ENCODE measurements at regions not wholly inside any gene's neighbourhood (a gene's known extent, or its start where the extent isn't known, plus 50 kb on each side); places are given as distances from the start of the nearest gene placed in this dataset.

DNA sequence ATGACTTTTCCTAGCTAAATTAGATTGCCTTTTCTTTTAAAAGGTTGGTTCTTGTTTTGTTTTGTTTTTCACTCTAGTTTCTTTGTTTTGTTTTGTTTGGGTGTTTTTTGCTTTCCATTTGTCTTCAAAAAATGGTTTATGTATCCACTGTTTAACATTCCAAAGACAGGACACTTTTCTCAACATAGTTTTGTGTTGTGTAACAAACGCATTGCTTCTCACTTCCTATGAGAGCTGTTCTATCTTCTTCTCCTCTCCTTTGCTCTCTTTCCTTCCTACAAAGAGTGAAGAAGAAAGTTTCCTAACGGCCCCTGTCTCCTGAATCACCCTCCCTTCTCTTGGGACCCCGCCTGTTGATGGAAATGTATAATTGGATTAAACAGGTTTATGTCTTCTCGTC is 539.7 kb downstream of the ACTL7B start:
- TF ChIP-seq, protein P1, sequence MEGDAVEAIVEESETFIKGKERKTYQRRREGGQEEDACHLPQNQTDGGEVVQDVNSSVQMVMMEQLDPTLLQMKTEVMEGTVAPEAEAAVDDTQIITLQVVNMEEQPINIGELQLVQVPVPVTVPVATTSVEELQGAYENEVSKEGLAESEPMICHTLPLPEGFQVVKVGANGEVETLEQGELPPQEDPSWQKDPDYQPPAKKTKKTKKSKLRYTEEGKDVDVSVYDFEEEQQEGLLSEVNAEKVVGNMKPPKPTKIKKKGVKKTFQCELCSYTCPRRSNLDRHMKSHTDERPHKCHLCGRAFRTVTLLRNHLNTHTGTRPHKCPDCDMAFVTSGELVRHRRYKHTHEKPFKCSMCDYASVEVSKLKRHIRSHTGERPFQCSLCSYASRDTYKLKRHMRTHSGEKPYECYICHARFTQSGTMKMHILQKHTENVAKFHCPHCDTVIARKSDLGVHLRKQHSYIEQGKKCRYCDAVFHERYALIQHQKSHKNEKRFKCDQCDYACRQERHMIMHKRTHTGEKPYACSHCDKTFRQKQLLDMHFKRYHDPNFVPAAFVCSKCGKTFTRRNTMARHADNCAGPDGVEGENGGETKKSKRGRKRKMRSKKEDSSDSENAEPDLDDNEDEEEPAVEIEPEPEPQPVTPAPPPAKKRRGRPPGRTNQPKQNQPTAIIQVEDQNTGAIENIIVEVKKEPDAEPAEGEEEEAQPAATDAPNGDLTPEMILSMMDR (IDR thresholded peaks at IDR 0.05): no peak
- TF ChIP-seq POLR2A (IDR thresholded peaks at IDR 0.05): no peak

Measured in transverse colon (tissue), 3 donors.